GM12878 (cell line): ENCODE measurements at regions not wholly inside any gene's neighbourhood (a gene's known extent, or its start where the extent isn't known, plus 50 kb on each side); places are given as distances from the start of the nearest gene placed in this dataset.

Source experiments
- BCL3 ChIP-seq: IDR thresholded peaks from 2 replicates; pipeline ENCODE4 v1.6.1; 2011; ENCODE audit warnings: borderline replicate concordance, low read depth, mild to moderate bottlenecking, moderate library complexity, low read length; ENCODE audit not compliant: insufficient read depth, poor library complexity, severe bottlenecking
- E2F4 ChIP-seq: IDR thresholded peaks from 2 replicates; pipeline ENCODE4 v1.6.1; 2012; ENCODE audit warnings: low read depth, low read length, improper control_type of control experiment
- E4F1 ChIP-seq: fragments of 450-650 bp; IDR thresholded peaks from 2 replicates; pipeline ENCODE4 v1.6.1; 2018; ENCODE audit warnings: borderline replicate concordance, mild to moderate bottlenecking; ENCODE audit not compliant: partially characterized antibody
- FOXM1 ChIP-seq: IDR thresholded peaks from 2 replicates; pipeline ENCODE4 v1.6.1; 2012; ENCODE audit warnings: low read depth, mild to moderate bottlenecking, inconsistent platforms, low read length, moderate library complexity
- MEF2A ChIP-seq: IDR thresholded peaks from 2 replicates; pipeline ENCODE4 v1.6.1; 2011; ENCODE audit warnings: low read depth, mild to moderate bottlenecking, low read length, moderate library complexity; ENCODE audit not compliant: insufficient read depth
- TARDBP ChIP-seq: IDR thresholded peaks from 2 replicates; pipeline ENCODE4 v1.6.1; 2016; ENCODE audit warnings: borderline replicate concordance
- TCF12 ChIP-seq: IDR thresholded peaks from 2 replicates; pipeline ENCODE4 v1.6.1; 2011; ENCODE audit warnings: low read depth, mild to moderate bottlenecking, low read length
- TCF7 ChIP-seq: IDR thresholded peaks from 2 replicates; pipeline ENCODE4 v1.6.1; 2014; ENCODE audit warnings: antibody characterized with exemption, borderline replicate concordance
- TF ChIP-seq, protein P1 (sequence below): fragments of 450-650 bp; formaldehyde crosslinking; IDR thresholded peaks from 2 replicates; pipeline ENCODE4 v1.4.0; 2020; ENCODE audit warnings: mild to moderate bottlenecking, moderate library complexity

DNA sequence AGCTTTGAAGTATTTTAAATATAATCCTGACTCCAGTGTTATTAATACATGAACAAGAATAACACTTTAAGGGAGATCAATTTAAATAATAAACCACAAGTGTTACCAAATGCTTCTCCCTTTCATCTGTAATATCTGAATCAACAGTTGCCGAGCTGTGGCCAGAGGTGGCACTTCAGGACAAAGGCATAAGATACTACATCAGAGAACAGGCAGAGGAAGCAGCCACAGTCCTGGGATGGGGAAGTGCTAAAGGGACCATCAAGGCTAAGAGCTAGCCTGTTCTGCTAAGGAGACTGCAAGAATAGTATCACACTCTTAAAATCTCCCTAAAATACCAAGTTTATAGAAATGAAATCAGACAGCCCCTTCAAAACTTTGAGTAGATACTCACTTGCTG is 378.2 kb upstream of the PRKCQ start (continued):
- TF ChIP-seq BCL3, result no peak
- TF ChIP-seq E2F4, result no peak
- TF ChIP-seq, protein P1, sequence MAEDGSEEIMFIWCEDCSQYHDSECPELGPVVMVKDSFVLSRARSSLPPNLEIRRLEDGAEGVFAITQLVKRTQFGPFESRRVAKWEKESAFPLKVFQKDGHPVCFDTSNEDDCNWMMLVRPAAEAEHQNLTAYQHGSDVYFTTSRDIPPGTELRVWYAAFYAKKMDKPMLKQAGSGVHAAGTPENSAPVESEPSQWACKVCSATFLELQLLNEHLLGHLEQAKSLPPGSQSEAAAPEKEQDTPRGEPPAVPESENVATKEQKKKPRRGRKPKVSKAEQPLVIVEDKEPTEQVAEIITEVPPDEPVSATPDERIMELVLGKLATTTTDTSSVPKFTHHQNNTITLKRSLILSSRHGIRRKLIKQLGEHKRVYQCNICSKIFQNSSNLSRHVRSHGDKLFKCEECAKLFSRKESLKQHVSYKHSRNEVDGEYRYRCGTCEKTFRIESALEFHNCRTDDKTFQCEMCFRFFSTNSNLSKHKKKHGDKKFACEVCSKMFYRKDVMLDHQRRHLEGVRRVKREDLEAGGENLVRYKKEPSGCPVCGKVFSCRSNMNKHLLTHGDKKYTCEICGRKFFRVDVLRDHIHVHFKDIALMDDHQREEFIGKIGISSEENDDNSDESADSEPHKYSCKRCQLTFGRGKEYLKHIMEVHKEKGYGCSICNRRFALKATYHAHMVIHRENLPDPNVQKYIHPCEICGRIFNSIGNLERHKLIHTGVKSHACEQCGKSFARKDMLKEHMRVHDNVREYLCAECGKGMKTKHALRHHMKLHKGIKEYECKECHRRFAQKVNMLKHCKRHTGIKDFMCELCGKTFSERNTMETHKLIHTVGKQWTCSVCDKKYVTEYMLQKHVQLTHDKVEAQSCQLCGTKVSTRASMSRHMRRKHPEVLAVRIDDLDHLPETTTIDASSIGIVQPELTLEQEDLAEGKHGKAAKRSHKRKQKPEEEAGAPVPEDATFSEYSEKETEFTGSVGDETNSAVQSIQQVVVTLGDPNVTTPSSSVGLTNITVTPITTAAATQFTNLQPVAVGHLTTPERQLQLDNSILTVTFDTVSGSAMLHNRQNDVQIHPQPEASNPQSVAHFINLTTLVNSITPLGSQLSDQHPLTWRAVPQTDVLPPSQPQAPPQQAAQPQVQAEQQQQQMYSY (CRISPR knock-in tag), result no peak
- no peak for TF ChIP-seq E4F1
- TF ChIP-seq TCF7, result no peak
- TF ChIP-seq TCF12, result no peak
- no peak for TF ChIP-seq MEF2A
- TF ChIP-seq FOXM1, result no peak
- TF ChIP-seq TARDBP, result no peak
